IMR-90 (cell line): ENCODE measurements at regions not wholly inside any gene's neighbourhood (a gene's known extent, or its start where the extent isn't known, plus 50 kb on each side); places are given as distances from the start of the nearest gene placed in this dataset.

Source experiments
- ATAC-seq: fragments of 200-7000 bp; cut with Tn5 transposase; 2 replicates; pipeline ENCODE4 v1.9.1; 2020; ENCODE audit warnings: low read depth, mild to moderate bottlenecking, moderate library complexity
- BruUV-seq: library from RNA; stranded (reverse); fragments of 400-500 nt; replicated peaks from 2 replicates; lab custom pipeline; 2021; lab: Mats Ljungman, UMichigan
- CTCF ChIA-PET: fragments of 300-600 bp; formaldehyde crosslinking; extraction: SDS; loops from one replicate; lab custom pipeline; 2021; ENCODE audit warnings: antibody characterized with exemption; lab: Yijun Ruan, JAX
- POLR2A ChIA-PET: fragments of 300-600 bp; sonication (Branson Sonifier 250); formaldehyde crosslinking; loops from one replicate; lab custom pipeline; 2022; ENCODE audit warnings: antibody characterized with exemption; ENCODE audit not compliant: unreplicated experiment; lab: Charles Lee
- DNase-seq: peaks from one replicate; pipeline ENCODE4 v3.0.0; 2013
- H2AFZ ChIP-seq: replicated peaks from 2 replicates; pipeline ENCODE3; 2013; ENCODE audit warnings: low read length, mild to moderate bottlenecking; ENCODE audit not compliant: poor library complexity
- H2AK5ac ChIP-seq: 2 replicates; pipeline ENCODE4 v1.6.1; 2013; ENCODE audit warnings: low read depth, low read length, inconsistent platforms
- H2AK9ac ChIP-seq: replicated peaks from 2 replicates; pipeline ENCODE3; 2013; ENCODE audit warnings: mild to moderate bottlenecking, low read depth, low read length, moderate library complexity; ENCODE audit not compliant: poor library complexity
- H2BK120ac ChIP-seq: 2 replicates; pipeline ENCODE4 v1.6.1; 2013; ENCODE audit warnings: low read depth, low read length, inconsistent platforms
- H2BK15ac ChIP-seq: 3 replicates; pipeline ENCODE4 v1.6.1; 2013; ENCODE audit warnings: low read depth, low read length, inconsistent platforms
- H2BK20ac ChIP-seq: 2 replicates; pipeline ENCODE4 v1.6.1; 2013; ENCODE audit warnings: low read depth, mild to moderate bottlenecking, inconsistent platforms, low read length, moderate library complexity
- H2BK5ac ChIP-seq: 2 replicates; pipeline ENCODE4 v1.6.1; 2013; ENCODE audit warnings: mild to moderate bottlenecking, low read depth, low read length, inconsistent platforms; ENCODE audit not compliant: poor library complexity, severe bottlenecking
- H3K14ac ChIP-seq: replicated peaks from 2 replicates; pipeline ENCODE4 v1.6.1; 2013; ENCODE audit warnings: low read depth, low read length, inconsistent platforms
- H3K18ac ChIP-seq: 2 replicates; pipeline ENCODE4 v1.6.1; 2013; ENCODE audit warnings: low read depth, low read length, control low read depth
- H3K23ac ChIP-seq: 2 replicates; pipeline ENCODE4 v1.6.1; 2013; ENCODE audit warnings: low read depth, low read length, inconsistent platforms
- H3K27ac ChIP-seq: 2 replicates; pipeline ENCODE4 v1.5.1; 2013; ENCODE audit warnings: mild to moderate bottlenecking, control low read depth, low read length; ENCODE audit not compliant: insufficient read depth
- H3K27me3 ChIP-seq: 2 replicates; pipeline ENCODE4 v1.6.1; 2013; ENCODE audit warnings: low read length; ENCODE audit not compliant: control insufficient read depth, insufficient read depth
- H3K36me3 ChIP-seq: 2 replicates; pipeline ENCODE4 v1.6.1; 2013; ENCODE audit warnings: low read length, mixed read lengths; ENCODE audit not compliant: control insufficient read depth, insufficient read depth
- H3K4ac ChIP-seq: 2 replicates; pipeline ENCODE4 v1.6.1; 2013; ENCODE audit warnings: low read depth, low read length, inconsistent platforms
- H3K4me1 ChIP-seq: 2 replicates; pipeline ENCODE4 v1.6.1; 2013; ENCODE audit warnings: low read length, mixed read lengths; ENCODE audit not compliant: control insufficient read depth, insufficient read depth
- H3K4me2 ChIP-seq: 2 replicates; pipeline ENCODE4 v1.6.1; 2013; ENCODE audit warnings: low read depth, mild to moderate bottlenecking, control low read depth, low read length, moderate library complexity
- H3K4me3 ChIP-seq: 2 replicates; pipeline ENCODE4 v1.5.1; 2013; ENCODE audit warnings: low read depth, mild to moderate bottlenecking, control low read depth, low read length, moderate library complexity; ENCODE audit not compliant: insufficient read depth
- H3K56ac ChIP-seq: 2 replicates; pipeline ENCODE4 v1.6.1; 2013; ENCODE audit warnings: low read length, inconsistent platforms; ENCODE audit not compliant: insufficient read depth; ENCODE audit errors: extremely low read depth
- H3K79me1 ChIP-seq, 2 experiments: 2 replicates each; pipeline ENCODE4 v1.6.1; 2013; ENCODE audit warnings: low read length in 2 of 2, inconsistent platforms in 1 of 2, low read depth in 1 of 2
- H3K9ac ChIP-seq: 2 replicates; pipeline ENCODE4 v1.6.1; 2013; ENCODE audit warnings: low read depth, low read length, control low read depth
- H3K9me1 ChIP-seq: 2 replicates; pipeline ENCODE4 v1.6.1; 2013; ENCODE audit warnings: low read length, inconsistent platforms; ENCODE audit not compliant: insufficient read depth
- H3K9me3 ChIP-seq: 2 replicates; pipeline ENCODE4 v1.6.1; 2013; ENCODE audit warnings: low read length; ENCODE audit not compliant: control insufficient read depth, insufficient read depth
- H4K20me1 ChIP-seq: 2 replicates; pipeline ENCODE4 v1.6.1; 2013; ENCODE audit warnings: low read length, inconsistent platforms; ENCODE audit not compliant: insufficient read depth
- H4K5ac ChIP-seq: 2 replicates; pipeline ENCODE4 v1.6.1; 2013; ENCODE audit warnings: mild to moderate bottlenecking, low read depth, low read length, control low read depth
- H4K8ac ChIP-seq, 2 experiments: 2 replicates each; pipeline ENCODE4 v1.6.1; 2013; ENCODE audit warnings: low read depth in 2 of 2, low read length in 2 of 2, control low read depth in 1 of 2, inconsistent platforms in 1 of 2
- H4K91ac ChIP-seq: 2 replicates; pipeline ENCODE4 v1.6.1; 2013; ENCODE audit warnings: low read depth, low read length, inconsistent platforms; ENCODE audit not compliant: insufficient read depth
- BHLHE40 ChIP-seq: fragments of 150-350 bp; IDR thresholded peaks from 2 replicates; pipeline ENCODE4 v1.6.1; 2016; ENCODE audit warnings: mild to moderate bottlenecking, low read depth, low read length
- CEBPB ChIP-seq: IDR thresholded peaks from 2 replicates; pipeline ENCODE4 v1.6.1; 2012; ENCODE audit warnings: low read depth, low read length, improper control_type of control experiment
- CHD1 ChIP-seq: IDR thresholded peaks from 2 replicates; pipeline ENCODE4 v1.6.1; 2012; ENCODE audit warnings: low read depth, low read length, improper control_type of control experiment
- FOS ChIP-seq: fragments of 150-350 bp; IDR thresholded peaks from 2 replicates; pipeline ENCODE4 v1.6.1; 2016; ENCODE audit warnings: low read depth, low read length
- MAFK ChIP-seq: IDR thresholded peaks from 2 replicates; pipeline ENCODE4 v1.6.1; 2012; ENCODE audit warnings: low read depth, low read length, improper control_type of control experiment
- NFE2L2 ChIP-seq: fragments of 150-350 bp; IDR thresholded peaks from 2 replicates; pipeline ENCODE4 v1.6.1; 2016; ENCODE audit warnings: low read depth, mild to moderate bottlenecking, low read length
- POLR2A ChIP-seq: IDR thresholded peaks from 2 replicates; pipeline ENCODE4 v1.6.1; 2012; ENCODE audit warnings: mild to moderate bottlenecking, low read depth, low read length
- RAD21 ChIP-seq: IDR thresholded peaks from 2 replicates; pipeline ENCODE4 v1.6.1; 2012; ENCODE audit warnings: low read length, improper control_type of control experiment
- RCOR1 ChIP-seq: IDR thresholded peaks from 2 replicates; pipeline ENCODE4 v1.6.1; 2012; ENCODE audit warnings: mild to moderate bottlenecking, low read length, improper control_type of control experiment; ENCODE audit not compliant: insufficient replicate concordance
- RFX5 ChIP-seq: IDR thresholded peaks from 2 replicates; pipeline ENCODE4 v1.8.0; 2012; ENCODE audit warnings: low read depth, mild to moderate bottlenecking, low read length, moderate library complexity
- SMC3 ChIP-seq: fragments of 150-350 bp; IDR thresholded peaks from 2 replicates; pipeline ENCODE4 v1.6.1; 2016; ENCODE audit warnings: low read depth, mild to moderate bottlenecking, antibody characterized with exemption, low read length, moderate library complexity
- WGBS, 2 experiments: methylation state at CpG; one replicate each; pipeline versions ENCODE4 v1.1.5 to v1.1.7; 2013; ENCODE audit warnings: missing lambda C conversion rate in 2 of 2; ENCODE audit not compliant: insufficient read length in 1 of 2; ENCODE audit errors: extremely low coverage in 2 of 2; 5-methylcytosine and 5-hydroxymethylcytosine counted together
- dilution Hi-C: fragments of 300-500 bp; cut with HindIII; formaldehyde crosslinking; loops from one replicate; pipeline ENCODE4 v1.14.3; 2018; ENCODE audit warnings: low sequenced_read_pairs; ENCODE audit not compliant: unreplicated experiment
- in situ Hi-C: fragments of 300-500 bp; cut with MboI; formaldehyde crosslinking; loops from 3 replicates; pipeline ENCODE4 v1.14.3; 2019; ENCODE audit warnings: low sequenced_read_pairs, inconsistent platforms, mixed read lengths
- intact Hi-C: fragments of 100-400 bp; cut with micrococcal nuclease; formaldehyde crosslinking; loops from 2 replicates; pipeline ENCODE4 v1.10.0; 2022
- TF ChIP-seq, protein P1 (sequence below): fragments of 150-350 bp; IDR thresholded peaks from 2 replicates; pipeline ENCODE4 v1.6.1; 2016; ENCODE audit warnings: low read depth, mild to moderate bottlenecking, low read length, moderate library complexity, borderline replicate concordance
- TF ChIP-seq, protein P2 (sequence below): conservative IDR thresholded peaks from 2 replicates; pipeline ENCODE4 v1.5.1; 2012; ENCODE audit warnings: mild to moderate bottlenecking, low read depth, low read length, improper control_type of control experiment
- TF ChIP-seq, protein P3 (sequence below): fragments of 150-350 bp; IDR thresholded peaks from 2 replicates; pipeline ENCODE4 v1.6.1; 2017; ENCODE audit warnings: mild to moderate bottlenecking, antibody characterized with exemption, low read length, low read depth

DNA sequence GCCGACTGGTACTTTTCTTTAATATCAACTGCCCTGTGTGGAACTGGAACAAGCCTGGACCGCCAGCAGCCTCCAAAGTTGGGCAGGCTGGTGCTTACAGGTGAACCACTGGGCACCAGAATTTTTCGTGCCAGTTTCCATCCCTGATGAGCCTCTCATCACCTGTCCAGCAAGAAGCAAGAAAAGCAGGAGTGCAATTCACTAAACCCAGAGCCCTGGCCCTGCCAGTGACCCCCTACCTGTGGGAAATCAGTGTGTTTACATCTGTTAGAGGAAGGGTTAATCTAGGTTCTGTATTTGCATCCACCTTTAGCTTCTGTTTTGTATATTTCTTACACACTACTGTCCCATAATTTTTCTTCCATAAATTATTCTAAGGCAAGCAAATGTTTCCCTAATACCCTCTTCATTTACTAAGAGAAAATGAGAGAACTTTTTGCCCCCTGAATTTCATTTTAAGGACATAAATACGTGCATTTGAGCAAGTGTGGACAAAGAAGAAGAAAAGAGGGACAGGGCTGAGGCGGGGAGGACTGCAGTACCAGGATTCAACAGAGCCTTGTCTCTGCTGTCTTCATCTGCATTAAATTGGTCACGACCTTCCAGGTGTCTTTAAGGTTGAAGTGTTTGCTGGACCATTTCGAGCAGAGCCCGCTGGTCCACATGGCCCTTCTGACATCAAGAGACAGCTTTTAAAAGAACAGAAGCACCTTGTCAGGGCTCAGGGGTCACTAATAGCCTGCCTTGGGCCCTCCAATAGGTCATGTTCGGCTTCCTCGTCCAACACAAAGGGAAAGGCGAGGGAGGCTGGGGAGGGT lies 763.1 kb downstream of the BCL11A start:
- Histone ChIP-seq H2BK120ac (no peak overlapping the region), H3K4me3 (no peak overlapping the region), H3K4me1 (no peaks in the 10 kb centered on the region), H3K9ac (no peak overlapping the region), H3K9me1 (no peaks in the 10 kb centered on the region), H2BK15ac (no peak overlapping the region), H3K18ac (no peak overlapping the region), H4K5ac (no peak overlapping the region), H3K4me2 (no peak overlapping the region), H2AK5ac (no peak overlapping the region), H4K8ac (no peak overlapping the region), H4K20me1 (no peaks in the 10 kb centered on the region), H2AFZ (no peak overlapping the region), H3K79me1 (no peaks in the 10 kb centered on the region), H3K14ac (no peak overlapping the region), H2AK9ac (no peak overlapping the region), H4K91ac (no peak overlapping the region), H2BK20ac (no peak overlapping the region), H3K56ac (no peak overlapping the region), H3K4ac (no peak overlapping the region), H3K27ac (no peak overlapping the region), H3K36me3 (no peaks in the 10 kb centered on the region), H3K27me3 (no peaks in the 10 kb centered on the region), H3K9me3 (peaks cover 3% of the 10 kb centered on the region; the same call in 1 of the 2 replicates), H3K23ac (no peak overlapping the region), H2BK5ac (no peak overlapping the region)
- dilution Hi-C loops, result no loop called here
- in situ Hi-C loops, result no loop called here
- POLR2A ChIA-PET, result no interaction called here
- CTCF ChIA-PET, result no interaction called here
- TF ChIP-seq SMC3 (no peak), NFE2L2 (no peak), MAFK (no peak), RCOR1 (no peak), FOS (no peak), RFX5 (no peak), POLR2A (no peak), CEBPB (no peak), CHD1 (no peak), RAD21 (no peak), BHLHE40 (no peak)
- TF ChIP-seq, protein P1, sequence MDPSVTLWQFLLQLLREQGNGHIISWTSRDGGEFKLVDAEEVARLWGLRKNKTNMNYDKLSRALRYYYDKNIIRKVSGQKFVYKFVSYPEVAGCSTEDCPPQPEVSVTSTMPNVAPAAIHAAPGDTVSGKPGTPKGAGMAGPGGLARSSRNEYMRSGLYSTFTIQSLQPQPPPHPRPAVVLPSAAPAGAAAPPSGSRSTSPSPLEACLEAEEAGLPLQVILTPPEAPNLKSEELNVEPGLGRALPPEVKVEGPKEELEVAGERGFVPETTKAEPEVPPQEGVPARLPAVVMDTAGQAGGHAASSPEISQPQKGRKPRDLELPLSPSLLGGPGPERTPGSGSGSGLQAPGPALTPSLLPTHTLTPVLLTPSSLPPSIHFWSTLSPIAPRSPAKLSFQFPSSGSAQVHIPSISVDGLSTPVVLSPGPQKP, result no peak
- TF ChIP-seq, protein P2, sequence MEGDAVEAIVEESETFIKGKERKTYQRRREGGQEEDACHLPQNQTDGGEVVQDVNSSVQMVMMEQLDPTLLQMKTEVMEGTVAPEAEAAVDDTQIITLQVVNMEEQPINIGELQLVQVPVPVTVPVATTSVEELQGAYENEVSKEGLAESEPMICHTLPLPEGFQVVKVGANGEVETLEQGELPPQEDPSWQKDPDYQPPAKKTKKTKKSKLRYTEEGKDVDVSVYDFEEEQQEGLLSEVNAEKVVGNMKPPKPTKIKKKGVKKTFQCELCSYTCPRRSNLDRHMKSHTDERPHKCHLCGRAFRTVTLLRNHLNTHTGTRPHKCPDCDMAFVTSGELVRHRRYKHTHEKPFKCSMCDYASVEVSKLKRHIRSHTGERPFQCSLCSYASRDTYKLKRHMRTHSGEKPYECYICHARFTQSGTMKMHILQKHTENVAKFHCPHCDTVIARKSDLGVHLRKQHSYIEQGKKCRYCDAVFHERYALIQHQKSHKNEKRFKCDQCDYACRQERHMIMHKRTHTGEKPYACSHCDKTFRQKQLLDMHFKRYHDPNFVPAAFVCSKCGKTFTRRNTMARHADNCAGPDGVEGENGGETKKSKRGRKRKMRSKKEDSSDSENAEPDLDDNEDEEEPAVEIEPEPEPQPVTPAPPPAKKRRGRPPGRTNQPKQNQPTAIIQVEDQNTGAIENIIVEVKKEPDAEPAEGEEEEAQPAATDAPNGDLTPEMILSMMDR, result no peak
- TF ChIP-seq, protein P3, sequence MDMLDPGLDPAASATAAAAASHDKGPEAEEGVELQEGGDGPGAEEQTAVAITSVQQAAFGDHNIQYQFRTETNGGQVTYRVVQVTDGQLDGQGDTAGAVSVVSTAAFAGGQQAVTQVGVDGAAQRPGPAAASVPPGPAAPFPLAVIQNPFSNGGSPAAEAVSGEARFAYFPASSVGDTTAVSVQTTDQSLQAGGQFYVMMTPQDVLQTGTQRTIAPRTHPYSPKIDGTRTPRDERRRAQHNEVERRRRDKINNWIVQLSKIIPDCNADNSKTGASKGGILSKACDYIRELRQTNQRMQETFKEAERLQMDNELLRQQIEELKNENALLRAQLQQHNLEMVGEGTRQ, result no peak
- no TSS peak for BruUV-seq
- ATAC-seq (no peak), DNase-seq (no peak)
- 25% methylated on average over 2 of the region's 11 CpGs; no CpG with 5 or more reads in 1 of the 2 experiments for WGBS, 2 experiments
- intact Hi-C loops, result no loop called here
